Kidney capillary endothelial cell (primary cell): ENCODE measurements at regions not wholly inside any gene's neighbourhood (a gene's known extent, or its start where the extent isn't known, plus 50 kb on each side); places are given as distances from the start of the nearest gene placed in this dataset.

Source experiments
- DNase-seq: peaks from one replicate; pipeline ENCODE4 v3.0.0-alpha.2; 2018; ENCODE audit warnings: low spot score

- no peak for DNase-seq
Observed at GRCh38 chr5:32990593-32991420, 279.7 kb downstream of the NPR3 start.

GRCh38 chr5:32991421-32991815 is 280.3 kb downstream of the NPR3 start:
- DNase-seq: no peak

GRCh38 chr5:32996336-32996735 is 285.2 kb downstream of the NPR3 start:
- no peak for DNase-seq

- DNase-seq: no peak
Observed at GRCh38 chr5:33008751-33009418, 297.8 kb downstream of the NPR3 start.

GRCh38 chr5:33010846-33011245 is 299.7 kb downstream of the NPR3 start:
- no peak for DNase-seq

GRCh38 chr5:33011801-33012200 is 300.7 kb downstream of the NPR3 start:
- DNase-seq: no peak

- no peak for DNase-seq
Observed at GRCh38 chr5:33023649-33024048, 312.5 kb downstream of the NPR3 start.

- DNase-seq: no peak
Observed at GRCh38 chr5:33032271-33033070, 321.4 kb downstream of the NPR3 start.

GRCh38 chr5:33033516-33033915 is 322.4 kb downstream of the NPR3 start:
- no peak for DNase-seq

GRCh38 chr5:33034777-33035176 is 323.7 kb downstream of the NPR3 start:
- DNase-seq: no peak

GRCh38 chr5:33035851-33036527 is 324.9 kb downstream of the NPR3 start:
- DNase-seq: no peak

GRCh38 chr5:33037076-33037475 is 326.0 kb downstream of the NPR3 start:
- DNase-seq: no peak

GRCh38 chr5:33041586-33041985 is 330.5 kb downstream of the NPR3 start:
- DNase-seq: no peak

- DNase-seq: no peak
Observed at GRCh38 chr5:33043343-33043997, 332.3 kb downstream of the NPR3 start.

- peak; percentile 16 for DNase-seq
Observed at GRCh38 chr5:33046091-33046490, 335.0 kb downstream of the NPR3 start.

GRCh38 chr5:33048315-33048714 is 337.2 kb downstream of the NPR3 start:
- DNase-seq: no peak

GRCh38 chr5:33049298-33049697 is 338.2 kb downstream of the NPR3 start:
- DNase-seq: no peak

- DNase-seq: peak; percentile 91
Observed at GRCh38 chr5:33049842-33050241, 338.7 kb downstream of the NPR3 start.

- no peak for DNase-seq
Observed at GRCh38 chr5:33059081-33059480, 348.0 kb downstream of the NPR3 start.

- no peak for DNase-seq
Observed at GRCh38 chr5:33065131-33065530, 354.0 kb downstream of the NPR3 start.

- no peak for DNase-seq
Observed at GRCh38 chr5:33067291-33067690, 356.2 kb downstream of the NPR3 start.

- no peak for DNase-seq
Observed at GRCh38 chr5:33068786-33069185, 357.7 kb downstream of the NPR3 start.
